NCI-H446 (cell line): ENCODE measurements at regions not wholly inside any gene's neighbourhood (a gene's known extent, or its start where the extent isn't known, plus 50 kb on each side); places are given as distances from the start of the nearest gene placed in this dataset.

Experiments used
- DNase-seq, 2 experiments: peaks; one replicate each; lab custom pipeline; 2025; lab: John Stamatoyannopoulos, UW

DNA sequence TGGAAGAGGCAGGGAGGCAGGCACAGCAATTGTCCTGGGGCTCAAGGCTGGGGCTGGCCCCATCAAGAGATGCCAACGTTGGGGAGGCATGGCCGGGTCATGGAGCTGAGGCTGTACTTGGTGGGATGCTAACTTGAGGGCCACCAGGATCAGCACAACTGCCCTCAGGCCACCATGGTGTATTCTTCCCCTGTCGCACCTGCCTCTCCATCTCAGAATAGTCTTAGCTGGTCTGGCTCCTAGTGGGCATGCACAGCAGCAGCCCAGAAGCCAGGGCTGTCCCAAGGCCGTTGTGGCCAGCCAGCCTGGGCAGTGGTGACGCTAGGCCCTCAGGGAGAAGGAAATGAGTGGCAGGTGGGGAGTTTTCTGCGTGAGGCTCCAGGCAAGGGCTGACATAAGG lies 91.3 kb downstream of the DHCR7 start:
- DNase-seq, result no peak

DNA sequence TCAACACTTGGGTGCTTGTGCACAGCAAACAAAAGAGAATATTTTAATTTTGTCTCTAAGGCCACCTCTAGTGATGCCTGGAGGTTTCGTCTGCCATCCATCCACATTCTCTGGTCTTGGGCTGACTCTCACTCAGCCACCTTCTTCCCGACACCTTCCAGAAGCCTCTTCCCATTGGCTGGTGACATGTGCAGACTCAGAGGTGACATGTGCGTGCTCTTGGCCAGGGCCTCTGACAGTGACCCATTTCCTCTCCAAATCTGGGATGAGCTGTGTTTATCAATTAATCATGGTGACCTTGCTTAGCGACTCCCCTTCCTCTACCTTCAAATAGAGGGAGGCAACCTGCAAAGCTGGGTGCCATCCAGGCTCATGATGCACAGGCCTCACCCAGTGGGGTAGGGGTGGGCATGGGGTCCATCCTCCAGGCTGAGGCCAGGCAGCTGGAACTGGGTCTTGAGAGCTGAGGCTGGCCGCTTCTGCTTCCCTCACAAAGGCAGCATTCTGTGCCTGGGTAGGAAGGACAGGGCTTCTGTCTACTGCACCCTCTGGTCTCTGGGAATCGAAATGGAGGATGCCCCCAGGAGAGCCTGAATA lies 91.8 kb downstream of the DHCR7 start:
- DNase-seq, result no peak

DNA sequence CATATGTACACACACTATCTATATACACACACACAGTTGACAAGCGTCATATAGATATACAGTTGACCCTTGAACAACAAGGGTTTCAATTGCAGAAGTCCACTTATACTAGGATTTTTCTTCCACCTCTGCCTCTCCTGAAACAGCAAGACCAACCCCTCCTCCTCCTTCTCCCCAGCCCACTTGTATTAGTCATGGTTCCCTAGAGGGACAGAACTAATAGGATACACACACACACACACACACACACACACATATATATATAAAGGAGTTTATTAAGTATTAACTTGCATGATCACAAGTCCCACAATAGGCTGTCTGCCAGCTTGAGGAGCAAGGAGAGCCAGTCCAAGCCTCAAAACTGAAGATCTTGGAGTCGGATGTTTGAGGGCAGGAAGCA lies 92.9 kb downstream of the DHCR7 start:
- no peak for DNase-seq

GRCh38 chr11:71354394-71355105 lies 93.6 kb downstream of the DHCR7 start:
- DNase-seq, result no peak

DNA sequence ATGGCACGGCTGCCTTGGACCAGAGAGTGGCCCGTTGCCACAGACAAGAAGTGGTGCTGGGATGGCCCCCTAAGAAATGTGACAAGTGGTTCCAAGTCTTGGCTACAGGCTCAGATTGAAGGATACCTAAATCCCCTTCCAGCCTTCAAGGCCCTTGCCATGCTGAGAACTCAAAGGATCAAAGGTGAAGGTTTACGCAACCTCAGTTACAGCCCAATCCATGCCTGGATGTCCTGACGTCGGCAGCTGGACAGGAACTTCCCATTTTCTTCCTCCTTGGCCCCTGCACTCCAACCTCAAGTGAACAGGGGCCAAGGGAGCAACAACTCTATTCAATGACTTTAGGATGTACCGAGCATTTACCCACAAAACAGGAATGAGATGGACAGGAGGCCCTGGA lies 95.4 kb downstream of the DHCR7 start:
- DNase-seq, result no peak

GRCh38 chr11:71352226-71352625 lies 96.0 kb downstream of the DHCR7 start:
- no peak for DNase-seq

GRCh38 chr11:71349627-71350026 lies 97.2 kb upstream of the SHANK2 start:
- DNase-seq, result no peak

GRCh38 chr11:71343828-71344400 lies 91.5 kb upstream of the SHANK2 start:
- no peak for DNase-seq

- peak in 1 of 2 experiments; percentile 4 for DNase-seq
Measured at GRCh38 chr11:71342951-71343827, 90.8 kb upstream of the SHANK2 start.

- DNase-seq, result no peak
Measured at GRCh38 chr11:71342116-71342515, 89.7 kb upstream of the SHANK2 start.

DNA sequence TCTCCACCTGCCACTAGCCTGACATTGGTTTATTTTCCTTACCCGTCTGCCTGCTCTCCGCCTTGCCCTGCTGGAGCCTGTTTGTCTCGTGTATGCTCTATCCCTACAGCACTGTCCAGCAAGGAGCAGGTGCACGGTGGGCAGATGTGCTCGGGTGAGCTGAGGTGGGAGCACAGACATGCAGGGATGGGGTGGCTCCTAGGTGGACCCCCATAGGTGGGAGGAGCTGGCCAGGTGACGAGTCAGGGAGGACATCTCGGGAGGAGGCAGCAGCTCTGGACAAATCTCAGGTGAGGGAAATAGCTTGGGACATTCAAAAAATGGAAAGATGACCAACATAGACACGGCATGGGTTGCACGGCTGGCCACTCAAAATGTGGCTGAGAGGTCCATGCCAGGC lies 89.2 kb upstream of the SHANK2 start:
- DNase-seq, result no peak

- DNase-seq, result no peak
Measured at GRCh38 chr11:71341173-71341572, 88.8 kb upstream of the SHANK2 start.

DNA sequence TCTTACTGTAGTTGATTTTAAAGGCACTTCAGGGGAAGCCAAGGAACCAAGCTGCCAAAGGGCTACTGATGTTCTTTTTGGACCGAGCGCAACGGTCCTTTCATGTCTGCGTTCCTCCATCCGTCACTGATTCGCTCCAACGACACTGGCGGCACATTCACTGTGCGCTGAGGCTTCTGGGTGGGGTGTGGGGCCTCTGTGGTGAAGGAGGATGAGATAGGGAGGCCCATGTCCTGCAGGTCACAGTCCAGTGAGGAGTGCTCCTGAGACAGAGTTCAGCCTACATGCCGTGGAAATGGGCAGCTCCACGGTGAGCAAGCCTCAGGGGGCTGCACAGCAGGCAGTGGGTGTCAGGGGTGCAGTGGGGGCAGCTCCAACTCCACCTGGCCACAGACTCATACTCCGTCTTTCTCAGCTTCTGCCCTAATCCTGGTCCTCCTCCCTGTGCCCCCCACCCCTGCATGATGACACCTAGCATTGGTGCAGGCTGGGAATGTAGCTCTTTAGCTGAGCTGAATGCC lies 87.8 kb upstream of the SHANK2 start:
- DNase-seq, result no peak

DNA sequence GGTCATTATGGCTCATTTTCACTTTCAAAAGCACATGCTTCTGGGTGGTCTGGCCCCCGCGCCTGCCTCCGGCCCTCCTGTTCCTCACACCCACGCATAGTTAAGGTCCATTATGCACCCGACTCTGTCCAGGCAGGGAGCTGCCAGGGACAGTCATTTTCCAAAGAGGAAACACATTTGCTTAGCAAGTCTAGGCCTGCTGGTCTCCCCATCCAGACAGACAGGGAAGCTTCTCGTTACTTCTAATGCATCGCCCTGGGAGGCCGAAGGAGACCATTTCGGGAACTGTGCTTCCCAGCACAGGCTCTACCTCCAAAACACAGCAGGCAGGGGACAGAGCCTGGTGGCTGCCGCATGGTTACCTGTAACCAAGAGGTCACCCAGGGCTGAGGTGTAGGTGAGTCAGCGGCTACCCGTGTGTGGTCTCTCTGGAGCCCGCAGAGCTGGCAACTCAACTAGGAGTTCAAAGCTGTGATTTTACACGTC lies 87.1 kb upstream of the SHANK2 start:
- no peak for DNase-seq

- no peak for DNase-seq
Measured at GRCh38 chr11:71338801-71339395, 86.5 kb upstream of the SHANK2 start.

GRCh38 chr11:71336996-71337754 lies 84.8 kb upstream of the SHANK2 start:
- no peak for DNase-seq

DNA sequence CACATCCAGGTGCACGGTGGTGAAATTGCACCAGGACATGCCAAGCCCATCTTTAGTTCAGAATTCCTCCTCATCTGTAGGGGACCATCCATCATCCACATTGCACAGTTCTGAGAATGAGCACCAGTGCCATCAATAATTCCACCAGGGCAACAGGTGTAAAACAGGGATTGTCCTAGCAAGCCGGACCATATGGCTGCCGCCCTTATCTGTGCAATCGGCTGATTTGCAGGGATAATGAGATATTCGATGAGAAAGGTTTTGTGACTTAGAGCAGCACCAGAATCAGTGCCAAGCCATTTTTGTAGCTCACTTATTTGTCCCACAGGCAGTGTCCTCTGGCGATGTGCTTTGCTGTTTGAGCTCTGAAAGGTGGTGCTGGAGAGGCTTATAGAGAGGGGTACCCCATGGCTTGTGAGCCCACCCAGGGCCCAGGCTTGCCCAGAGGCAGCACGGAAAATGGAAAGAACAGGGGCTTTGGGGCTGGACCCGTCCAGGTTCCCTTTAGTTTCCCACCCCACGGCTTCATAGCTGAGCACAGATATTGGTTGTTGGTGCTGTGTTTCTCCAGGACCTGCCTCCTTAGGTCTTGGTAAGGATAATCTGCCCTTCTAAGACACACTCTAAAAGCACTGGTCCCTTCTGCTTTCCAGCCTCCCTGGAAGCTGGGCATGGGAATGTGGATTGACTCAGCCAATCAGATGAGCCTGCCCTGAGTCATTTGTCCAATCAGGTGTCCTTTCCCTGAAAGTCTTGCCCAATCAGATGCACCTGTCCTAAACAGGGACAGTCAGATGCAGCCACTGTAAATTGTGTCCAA lies 84.0 kb upstream of the SHANK2 start:
- DNase-seq, result no peak

- DNase-seq, result no peak
Measured at GRCh38 chr11:71335371-71335770, 83.0 kb upstream of the SHANK2 start.

- no peak for DNase-seq
Measured at GRCh38 chr11:71334191-71334590, 81.8 kb upstream of the SHANK2 start.

DNA sequence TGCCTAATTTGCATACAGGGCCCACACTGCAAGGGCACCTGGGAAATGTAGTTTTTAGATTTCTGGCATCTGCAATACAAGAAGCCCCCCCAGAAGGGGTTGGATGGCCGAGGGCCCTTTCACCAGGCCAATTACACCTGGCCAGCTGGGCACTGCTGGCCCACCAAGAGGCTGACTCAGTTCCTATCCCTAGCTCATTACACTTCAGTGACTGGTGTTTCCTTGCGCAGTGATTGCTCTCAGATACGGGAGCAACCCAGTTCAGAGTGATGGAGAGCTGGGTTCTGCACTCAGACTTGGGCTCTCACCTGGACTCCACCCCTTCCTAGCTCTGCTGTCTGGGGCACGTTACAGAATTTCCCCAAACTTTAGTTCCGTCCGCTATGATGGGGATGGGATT lies 81.1 kb upstream of the SHANK2 start:
- DNase-seq, result no peak
